Liver (tissue), 3 donors: ENCODE measurements at regions not wholly inside any gene's neighbourhood (a gene's known extent, or its start where the extent isn't known, plus 50 kb on each side); places are given as distances from the start of the nearest gene placed in this dataset.

ENCODE experiments used
- EGR1 ChIP-seq, 2 donors: IDR thresholded peaks; 2 replicates each; pipeline ENCODE4 v1.6.1; 2016 to 2018; ENCODE audit warnings: antibody characterized with exemption in 2 of 2, low read depth in 2 of 2
- FOXA1 ChIP-seq: IDR thresholded peaks from 2 replicates; pipeline ENCODE4 v1.6.1; 2016; ENCODE audit warnings: antibody characterized with exemption
- HNF4G ChIP-seq: IDR thresholded peaks from 2 replicates; pipeline ENCODE4 v1.6.1; 2016; ENCODE audit warnings: antibody characterized with exemption
- YY1 ChIP-seq: IDR thresholded peaks from 2 replicates; pipeline ENCODE4 v1.6.1; 2016; ENCODE audit warnings: antibody characterized with exemption, mild to moderate bottlenecking
- TF ChIP-seq, protein P1 (sequence below): fragments of 150-350 bp; IDR thresholded peaks from 2 replicates; pipeline ENCODE4 v1.5.1; 2017; ENCODE audit warnings: improper control_type of control experiment, low read depth, low read length; ENCODE audit not compliant: missing input control
- donor health status: healthy.
- donor health status: healthy.

DNA sequence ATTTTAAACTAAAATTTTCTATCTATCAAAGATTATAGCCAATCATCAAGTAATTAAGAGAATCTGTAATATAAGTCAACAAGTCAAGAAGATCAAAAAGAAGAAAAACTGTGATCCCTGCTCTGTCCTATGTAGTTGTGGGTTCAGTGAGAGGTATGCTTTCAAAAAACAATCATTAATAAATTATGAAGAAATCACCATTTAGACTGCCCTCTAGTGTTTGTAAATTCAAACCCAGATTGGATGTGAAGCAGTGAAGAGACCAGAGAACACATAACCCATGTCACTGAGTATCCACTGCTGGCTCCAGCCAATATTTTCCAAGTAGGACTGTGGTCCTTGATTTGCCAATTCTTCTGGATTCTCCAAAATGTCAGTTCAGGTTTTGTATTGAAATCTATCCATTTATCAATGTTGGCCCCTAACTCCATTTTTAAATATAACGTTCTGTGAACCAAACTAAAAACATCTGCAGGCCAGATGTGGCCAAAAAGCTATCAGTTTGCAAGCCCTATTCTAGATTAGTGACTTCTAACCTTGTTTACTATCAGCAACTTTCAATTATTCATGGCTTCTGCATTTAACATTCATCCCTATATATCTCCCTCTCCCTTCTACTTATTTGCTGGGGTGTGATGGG, 467.5 kb upstream of the CXADR start:
- TF ChIP-seq, protein P1, sequence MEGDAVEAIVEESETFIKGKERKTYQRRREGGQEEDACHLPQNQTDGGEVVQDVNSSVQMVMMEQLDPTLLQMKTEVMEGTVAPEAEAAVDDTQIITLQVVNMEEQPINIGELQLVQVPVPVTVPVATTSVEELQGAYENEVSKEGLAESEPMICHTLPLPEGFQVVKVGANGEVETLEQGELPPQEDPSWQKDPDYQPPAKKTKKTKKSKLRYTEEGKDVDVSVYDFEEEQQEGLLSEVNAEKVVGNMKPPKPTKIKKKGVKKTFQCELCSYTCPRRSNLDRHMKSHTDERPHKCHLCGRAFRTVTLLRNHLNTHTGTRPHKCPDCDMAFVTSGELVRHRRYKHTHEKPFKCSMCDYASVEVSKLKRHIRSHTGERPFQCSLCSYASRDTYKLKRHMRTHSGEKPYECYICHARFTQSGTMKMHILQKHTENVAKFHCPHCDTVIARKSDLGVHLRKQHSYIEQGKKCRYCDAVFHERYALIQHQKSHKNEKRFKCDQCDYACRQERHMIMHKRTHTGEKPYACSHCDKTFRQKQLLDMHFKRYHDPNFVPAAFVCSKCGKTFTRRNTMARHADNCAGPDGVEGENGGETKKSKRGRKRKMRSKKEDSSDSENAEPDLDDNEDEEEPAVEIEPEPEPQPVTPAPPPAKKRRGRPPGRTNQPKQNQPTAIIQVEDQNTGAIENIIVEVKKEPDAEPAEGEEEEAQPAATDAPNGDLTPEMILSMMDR = peak; percentile 52
- TF ChIP-seq HNF4G (no peak), YY1 (no peak), FOXA1 (no peak), EGR1 (IDR thresholded peaks at IDR 0.05; ENCODE audit: low read depth in 2 of 2) (no peak)
